Epithelial cell of esophagus (primary cell): ENCODE measurements at regions not wholly inside any gene's neighbourhood (a gene's known extent, or its start where the extent isn't known, plus 50 kb on each side); places are given as distances from the start of the nearest gene placed in this dataset.

Experiments used
- DNase-seq: peaks from one replicate; pipeline ENCODE4 v3.0.0; 2010; ENCODE audit warnings: low read depth
- H3K4me3 ChIP-seq: 2 replicates; pipeline ENCODE4 v1.5.1; 2011; ENCODE audit warnings: mild to moderate bottlenecking, low read length, control low read depth
- CTCF ChIP-seq: IDR thresholded peaks from 2 replicates; pipeline ENCODE4 v1.5.1; 2011; ENCODE audit warnings: low read depth, mild to moderate bottlenecking, low read length, control low read depth, inconsistent platforms; ENCODE audit not compliant: insufficient read depth; ENCODE audit errors: missing control alignments

- H3K4me3 ChIP-seq, result no peak overlapping the region
- DNase-seq, result no peak
- TF ChIP-seq CTCF, result no peak
Observed at GRCh38 chr2:83042053-83042452, 1417.0 kb downstream of the SUCLG1 start.

GRCh38 chr2:83022631-83023210 is 1436.4 kb downstream of the SUCLG1 start:
- no peak for TF ChIP-seq CTCF
- H3K4me3 ChIP-seq, result no peak overlapping the region
- peak; percentile 40 for DNase-seq

GRCh38 chr2:83017366-83018090 is 1441.6 kb downstream of the SUCLG1 start:
- H3K4me3 ChIP-seq, result no peak overlapping the region
- no peak for TF ChIP-seq CTCF
- peak; percentile 95 for DNase-seq

DNA sequence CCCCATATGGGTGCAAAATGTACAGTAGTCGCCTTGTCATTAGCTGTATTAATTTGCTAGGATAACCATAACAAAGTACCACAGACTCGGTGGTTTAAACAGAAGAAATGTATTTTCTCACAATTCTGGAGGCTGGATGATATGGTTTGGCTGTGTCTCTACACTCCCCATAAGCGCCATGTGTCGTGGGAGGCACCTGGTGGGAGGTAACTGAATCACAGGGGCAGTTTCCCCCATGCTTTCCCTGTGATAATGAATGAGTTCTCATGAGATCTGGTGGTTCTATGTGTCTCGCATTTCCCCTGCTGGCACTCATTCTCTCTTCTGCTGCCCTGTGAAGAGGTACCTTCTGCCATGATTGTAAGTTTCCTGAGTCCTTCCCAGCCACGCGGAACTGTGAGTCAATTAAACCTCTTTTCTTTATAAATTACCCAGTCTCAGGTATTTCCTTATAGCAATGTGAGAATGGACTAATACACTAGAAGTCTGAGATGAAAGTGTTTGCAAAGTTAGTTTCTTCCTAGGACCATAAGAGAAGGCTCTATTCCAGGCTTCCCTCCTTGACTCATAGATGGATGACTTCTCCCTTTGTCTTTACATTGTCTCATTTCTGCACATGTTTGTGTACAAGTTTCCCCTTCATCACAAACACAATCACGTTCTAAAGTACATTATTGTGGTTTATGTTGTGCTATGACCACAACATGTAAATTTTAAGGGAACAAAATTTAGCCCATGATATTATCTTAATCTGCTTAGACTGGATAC is 1442.6 kb downstream of the SUCLG1 start:
- no peak overlapping the region for H3K4me3 ChIP-seq
- DNase-seq, result peak; percentile 51
- no peak for TF ChIP-seq CTCF

DNA sequence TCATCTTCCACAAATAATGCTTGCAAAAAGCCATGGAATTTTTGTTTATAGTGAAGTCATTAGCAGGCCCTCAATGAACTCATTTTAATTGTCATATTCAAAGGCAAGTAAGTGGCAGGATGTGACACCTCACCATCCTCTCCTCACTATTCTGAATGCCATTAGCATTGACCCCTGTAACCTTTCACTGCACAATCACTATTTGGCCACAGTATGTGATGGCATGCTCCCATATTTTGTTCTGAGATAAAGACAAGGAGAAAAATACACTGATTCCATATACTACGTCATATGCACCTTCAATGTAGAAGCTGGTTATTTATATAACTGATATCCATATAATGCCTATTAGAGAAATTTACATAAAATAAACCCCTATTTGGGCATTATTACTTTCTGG is 1443.2 kb downstream of the SUCLG1 start:
- no peak for TF ChIP-seq CTCF
- DNase-seq, result no peak
- no peak overlapping the region for H3K4me3 ChIP-seq

DNA sequence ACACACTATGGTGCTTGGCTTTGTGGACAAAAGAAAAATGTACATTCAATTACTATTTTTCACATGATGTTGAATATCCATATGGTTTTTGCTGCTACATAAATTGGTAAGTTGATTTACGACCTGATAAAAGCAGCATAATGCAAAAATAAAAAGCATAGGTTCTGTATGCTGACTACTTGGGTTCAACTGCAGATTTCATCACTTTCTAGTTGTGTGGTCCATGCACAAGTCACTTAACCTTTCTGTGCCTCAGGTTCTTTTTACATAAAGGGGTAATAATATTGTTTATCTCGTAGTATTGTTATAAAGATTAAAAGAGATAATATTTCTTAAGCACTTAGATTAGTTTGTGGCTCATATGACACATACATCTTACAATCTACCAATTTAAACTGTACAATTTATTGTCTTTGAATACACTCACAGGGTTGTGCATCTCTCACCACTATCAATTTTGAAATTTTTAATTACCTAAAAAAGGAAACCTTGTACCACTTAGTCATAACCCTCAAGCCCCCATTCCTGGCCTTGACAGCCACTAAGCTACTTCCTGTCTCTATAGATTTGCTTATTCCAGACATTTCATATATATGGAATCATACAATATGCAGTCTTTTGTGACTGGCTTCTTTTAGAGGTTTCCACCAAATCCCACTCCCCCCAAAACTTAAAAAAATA is 1443.9 kb downstream of the SUCLG1 start:
- TF ChIP-seq CTCF, result no peak

More for the DNA sequence above, 1443.9 kb downstream of the SUCLG1 start:
- DNase-seq, result no peak
- no peak overlapping the region for H3K4me3 ChIP-seq
